ENCODE measurements at regions not wholly inside any gene's neighbourhood (a gene's known extent, or its start where the extent isn't known, plus 50 kb on each side); places are given as distances from the start of the nearest gene placed in this dataset.
"Not testable (repeated sequence)": the region's sequence is repeated elsewhere in the genome, so short reads cannot be mapped to it uniquely, and the experiment has no call there.

DNA sequence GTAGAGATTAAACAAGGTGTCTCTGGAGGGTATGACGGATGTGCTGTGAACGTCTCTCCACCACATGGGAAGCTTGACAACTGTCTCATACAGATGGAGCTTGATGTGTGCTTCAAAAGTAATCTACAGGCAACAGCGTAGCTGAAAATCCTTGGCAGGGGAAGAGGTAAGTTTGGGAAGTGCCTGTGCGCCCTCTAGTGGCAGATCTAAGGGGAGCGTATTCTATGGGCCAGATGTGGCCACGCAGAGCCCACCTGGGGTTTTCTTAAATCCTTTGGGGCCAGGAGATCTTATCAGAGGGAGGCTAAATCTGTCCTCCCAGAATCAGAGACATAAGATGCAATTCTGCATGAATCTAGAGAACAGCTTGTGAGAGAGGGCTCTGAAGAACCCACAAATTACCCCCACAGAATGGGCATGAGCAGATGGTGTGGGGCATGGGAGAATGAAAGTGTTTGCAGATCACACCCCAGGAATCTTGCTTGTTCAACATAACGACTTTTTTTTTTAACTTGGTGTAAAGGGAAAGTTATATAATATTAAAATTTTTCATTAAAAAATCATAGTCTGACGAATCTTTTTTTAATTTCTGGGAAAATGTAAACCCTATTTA lies 91.2 kb upstream of the MPP7 start:
- DNase-seq = peak; percentile 49

GRCh38 chr10:28396331-28396730 lies 93.5 kb upstream of the MPP7 start:
- no peak for DNase-seq

DNA sequence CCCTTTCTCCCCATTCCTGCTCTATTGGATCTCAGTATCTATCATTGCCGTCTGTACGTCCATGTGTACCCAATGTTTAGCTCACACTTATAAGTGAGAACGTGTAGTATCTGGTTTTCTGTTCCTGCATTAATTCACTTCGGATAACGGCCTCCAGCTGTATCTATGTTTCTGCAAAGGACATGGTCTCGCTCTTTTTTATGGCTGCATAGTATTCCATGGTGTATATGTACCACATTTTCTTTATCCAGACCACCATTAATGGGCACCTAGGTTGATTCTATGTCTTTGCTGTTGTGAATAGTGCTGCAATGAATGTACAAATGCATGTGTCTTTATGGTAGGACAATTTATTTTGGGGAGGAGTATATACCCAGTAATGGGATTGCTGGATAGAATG lies 94.4 kb upstream of the MPP7 start:
- no peak for DNase-seq

- no peak for DNase-seq
These were observed 97.3 kb upstream of the MPP7 start for GRCh38 chr10:28400176-28400575.

- no peak for DNase-seq
These were observed 97.8 kb upstream of the MPP7 start for GRCh38 chr10:28400681-28401080.

DNA sequence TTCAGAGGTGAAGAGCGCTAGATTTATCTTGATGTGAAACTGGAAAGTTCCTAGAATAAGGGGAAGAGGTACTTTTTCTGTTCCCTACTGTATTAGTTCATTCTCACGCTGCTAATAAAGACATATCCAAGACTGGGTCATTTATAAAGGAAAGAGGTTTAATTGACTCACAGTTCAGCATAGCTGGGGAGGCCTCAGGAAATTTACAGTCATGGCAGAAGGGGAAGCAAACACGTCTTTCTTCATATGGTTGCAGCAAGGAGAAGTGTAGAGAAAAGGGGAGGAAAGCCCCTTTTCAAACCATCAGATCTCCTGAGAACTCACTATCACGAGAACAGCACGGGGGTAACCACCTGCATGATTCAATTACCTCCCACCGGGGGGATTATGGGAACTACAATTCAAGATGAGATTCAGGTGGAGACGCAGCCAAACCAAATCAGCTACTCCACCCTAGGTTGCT lies 99.8 kb upstream of the MPP7 start:
- not testable (repeated sequence) for DNase-seq

- DNase-seq = no peak
These were observed 100.2 kb upstream of the MPP7 start for GRCh38 chr10:28403090-28403489.

- no peak for DNase-seq
These were observed 105.4 kb upstream of the MPP7 start for GRCh38 chr10:28408237-28408777.

GRCh38 chr10:28410420-28411135 lies 107.7 kb upstream of the MPP7 start:
- no peak for DNase-seq

DNA sequence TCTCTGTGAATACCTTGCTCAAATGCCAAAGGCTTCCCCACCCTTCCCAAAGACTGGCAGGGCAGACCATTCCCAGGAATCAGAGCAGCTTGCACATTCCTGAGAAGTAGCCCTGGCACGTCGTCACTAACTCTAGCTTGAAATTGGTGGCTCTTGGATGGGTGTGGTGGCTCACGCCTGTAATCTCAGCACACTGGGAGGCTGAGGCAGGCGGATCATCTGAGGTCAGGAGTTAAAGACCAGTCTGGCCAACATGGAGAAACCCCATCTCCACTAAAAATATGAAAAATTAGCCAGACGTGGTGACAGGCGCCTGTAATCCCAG lies 108.2 kb upstream of the MPP7 start:
- no peak for DNase-seq

GRCh38 chr10:28411648-28412047 lies 108.8 kb upstream of the MPP7 start:
- DNase-seq = no peak

- DNase-seq = no peak
These were observed 114.8 kb upstream of the WAC start for GRCh38 chr10:28418069-28418468.

DNA sequence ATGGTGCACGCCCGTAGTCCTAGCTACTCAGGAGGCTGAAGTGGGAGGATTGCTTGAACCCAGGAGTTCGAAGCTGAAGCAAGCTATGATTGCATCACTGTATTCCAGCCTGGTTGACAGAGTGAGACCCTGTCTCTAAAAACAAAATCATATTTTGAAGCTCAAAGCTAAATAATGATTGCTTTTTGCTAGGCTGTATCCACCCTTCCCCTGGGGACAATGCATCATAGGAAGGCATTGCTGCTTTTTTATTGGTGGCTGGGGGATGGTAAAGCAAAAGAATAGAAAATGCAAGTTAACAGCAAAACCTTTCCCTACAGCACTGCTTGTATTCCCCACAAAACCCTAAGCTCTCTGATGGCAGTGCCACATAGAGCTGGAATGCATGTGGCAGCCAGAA lies 107.5 kb upstream of the WAC start:
- no peak for DNase-seq

DNA sequence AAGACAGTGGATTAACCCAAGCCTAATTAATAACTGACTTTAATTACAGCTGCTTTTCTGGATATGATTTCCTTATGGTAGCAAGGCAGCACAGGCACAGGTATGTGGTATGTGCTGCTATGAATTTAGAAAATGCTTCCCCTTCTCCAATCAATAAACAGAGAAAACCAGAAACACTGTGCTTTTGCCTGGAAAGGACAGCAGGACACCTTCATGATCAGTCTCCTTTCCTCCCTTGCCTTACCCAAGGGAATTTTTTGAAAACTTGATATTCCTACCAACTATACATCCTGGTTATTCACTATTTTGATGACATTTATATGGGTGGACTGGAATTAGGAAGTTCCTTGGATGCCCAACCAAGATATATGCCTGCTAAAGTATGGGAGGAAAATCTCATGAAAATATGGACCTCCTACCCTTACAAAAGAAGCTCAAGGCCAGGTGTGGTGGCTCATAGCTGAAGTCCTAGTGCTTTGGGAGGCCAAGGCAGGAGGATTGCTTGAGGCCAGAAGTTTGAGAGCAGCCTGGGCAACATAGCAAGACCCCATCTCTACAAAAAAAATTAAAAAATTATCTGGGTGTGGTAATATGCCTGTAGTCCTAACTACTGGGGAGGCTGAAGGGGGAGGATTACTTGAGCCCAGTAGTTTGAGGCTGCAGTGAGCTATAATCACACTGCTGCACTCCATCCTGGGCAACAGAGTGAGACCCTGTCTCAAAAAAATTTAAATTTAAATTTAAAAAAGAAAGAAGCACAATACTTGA lies 106.3 kb upstream of the WAC start:
- no peak for DNase-seq

DNA sequence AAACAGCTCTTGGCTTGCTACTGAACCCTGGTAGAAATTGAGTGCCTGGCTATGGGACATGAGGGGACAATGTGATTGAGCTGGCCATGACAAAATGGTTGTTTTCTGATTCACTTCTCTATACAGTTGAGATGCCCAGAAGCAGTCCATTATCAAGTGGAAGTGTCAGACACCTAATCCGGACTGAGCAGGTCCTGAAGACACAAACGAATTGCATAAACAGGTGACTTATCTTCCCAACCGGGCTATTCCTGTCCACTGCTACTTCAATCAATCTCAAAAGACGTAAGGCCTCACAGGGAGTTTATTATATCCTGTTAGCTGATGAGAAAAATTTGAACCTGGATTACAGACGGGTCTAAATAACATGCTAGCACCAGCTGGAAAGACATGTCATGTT lies 105.5 kb upstream of the WAC start:
- no peak for DNase-seq

- DNase-seq = no peak
These were observed 103.9 kb upstream of the WAC start for GRCh38 chr10:28429045-28429444.

DNA sequence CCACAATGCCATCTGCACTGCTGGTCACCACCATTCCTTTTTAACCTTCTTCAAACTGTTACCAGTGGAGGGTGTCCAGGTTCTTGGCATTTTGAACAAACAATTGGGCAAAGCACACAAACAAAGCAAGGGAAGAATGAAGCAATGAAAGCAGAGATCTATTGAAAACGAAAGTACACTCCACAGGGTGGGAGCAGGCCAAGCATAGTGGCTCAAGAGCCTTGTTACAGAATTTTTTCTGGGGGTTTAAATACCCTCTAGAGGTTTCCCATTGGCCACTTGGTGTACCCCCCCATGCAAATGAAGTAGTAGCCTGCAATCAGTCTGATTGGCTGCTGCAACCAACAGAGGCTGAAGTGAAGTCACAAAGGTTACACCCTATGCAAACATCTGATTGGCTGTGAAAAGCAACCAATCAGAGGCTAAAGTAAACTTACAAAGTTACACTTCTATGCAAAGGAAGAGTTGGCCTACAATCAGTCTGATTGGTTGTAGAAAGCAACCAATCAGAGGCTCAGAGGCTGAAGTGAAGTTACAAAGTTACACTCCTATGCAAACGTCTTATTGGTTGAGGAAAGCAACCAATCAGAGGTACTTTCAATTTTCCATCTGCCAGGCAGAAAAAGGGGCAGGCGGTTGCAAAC lies 103.2 kb upstream of the WAC start:
- DNase-seq = no peak

GRCh38 chr10:28431139-28431538 lies 101.8 kb upstream of the WAC start:
- DNase-seq = no peak

DNA sequence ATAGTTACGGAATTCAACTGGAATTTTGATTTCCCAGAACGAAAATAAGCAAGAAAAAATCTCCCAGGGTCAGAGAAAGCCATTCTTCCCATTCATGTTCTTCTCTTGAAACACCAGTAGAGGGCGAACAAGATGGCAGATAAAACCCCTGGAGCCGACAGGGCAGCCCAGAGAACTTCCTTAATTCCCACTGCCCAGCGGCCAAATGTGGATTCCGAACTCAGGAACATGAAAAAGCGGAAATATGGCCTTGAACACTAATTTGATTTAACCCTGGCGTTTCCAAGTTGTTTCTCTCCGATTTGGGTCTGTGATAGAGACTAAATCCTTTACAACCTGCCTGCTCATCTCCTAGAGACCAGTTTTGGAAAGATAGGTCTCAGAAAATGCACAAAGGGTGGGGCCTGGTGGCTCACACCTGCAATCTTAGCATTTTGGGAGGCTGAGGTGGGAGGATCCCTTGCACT lies 100.7 kb upstream of the WAC start:
- DNase-seq = no peak

GRCh38 chr10:28434063-28434462 lies 98.9 kb upstream of the WAC start:
- DNase-seq = no peak

- DNase-seq = no peak
These were observed 90.5 kb upstream of the WAC start for GRCh38 chr10:28442403-28442802.

DNA sequence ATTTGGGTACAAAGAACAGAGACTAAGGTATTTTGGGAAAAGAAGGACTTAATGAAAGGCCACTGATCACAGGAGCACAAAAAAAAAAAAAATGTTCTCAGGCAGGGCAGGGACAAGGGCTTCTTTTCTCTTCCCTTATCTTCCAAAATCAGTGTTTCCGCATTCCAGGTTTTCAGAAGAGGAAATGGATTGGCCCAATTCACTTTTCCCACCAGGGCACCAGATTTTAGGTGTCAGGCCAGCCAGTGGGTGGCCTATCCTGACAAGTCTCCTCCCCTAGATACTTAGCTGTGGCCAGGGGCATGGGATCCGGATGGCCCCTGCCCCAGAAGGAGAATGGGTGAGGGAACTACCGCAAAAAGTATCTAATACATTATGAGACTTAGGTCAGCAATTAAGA lies 88.9 kb upstream of the WAC start:
- DNase-seq = no peak

GRCh38 chr10:28445516-28445915 lies 87.4 kb upstream of the WAC start:
- no peak for DNase-seq

Measured in effector CD4-positive, alpha-beta T cell (primary cell).